GM23248 (cell line): ENCODE measurements at regions not wholly inside any gene's neighbourhood (a gene's known extent, or its start where the extent isn't known, plus 50 kb on each side); places are given as distances from the start of the nearest gene placed in this dataset.

Experiments
- EZH2 ChIP-seq: fragments of 200-600 bp; sonication (generic); IDR thresholded peaks from 2 replicates; pipeline ENCODE4 v1.6.1; 2018; ENCODE audit warnings: antibody characterized with exemption, mild to moderate bottlenecking; ENCODE audit not compliant: insufficient read depth, poor library complexity, severe bottlenecking
- EZH2phosphoT487 ChIP-seq: fragments of 200-600 bp; sonication (generic); IDR thresholded peaks from 2 replicates; pipeline ENCODE4 v1.6.1; 2018; ENCODE audit warnings: antibody characterized with exemption, moderate library complexity, mild to moderate bottlenecking, low read depth; ENCODE audit not compliant: insufficient read depth

DNA sequence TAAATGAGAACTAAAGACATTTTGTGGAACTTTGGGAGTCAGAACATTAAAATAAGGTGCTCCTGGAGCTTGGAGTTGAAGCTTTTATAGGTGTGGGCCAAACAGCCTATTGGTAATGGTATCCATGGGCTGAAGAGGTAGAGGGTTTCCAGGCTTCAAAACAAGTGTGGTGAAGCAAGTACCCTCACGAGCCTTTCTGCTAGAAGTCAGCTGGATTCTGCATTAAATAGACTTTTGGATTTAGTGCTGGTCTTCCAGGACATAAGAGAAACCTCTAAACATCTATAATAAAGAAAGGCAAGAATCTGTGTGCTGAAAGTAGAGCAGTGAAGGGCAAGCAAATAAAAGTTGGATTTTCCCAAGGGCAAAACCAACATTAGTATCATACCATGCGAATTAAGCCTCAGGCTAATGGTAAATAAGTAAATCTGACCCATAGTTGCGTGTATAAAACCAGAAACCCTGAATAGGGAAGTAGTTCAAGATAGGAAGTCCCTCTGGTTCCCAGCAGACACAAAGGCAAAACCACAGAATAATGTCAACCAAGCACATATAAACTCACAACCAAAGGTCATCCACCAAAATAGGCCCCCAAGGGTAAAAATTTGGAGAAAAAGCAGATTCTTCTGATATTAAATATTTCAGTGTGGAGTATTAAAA lies 306.3 kb downstream of the TLE4 start:
- TF ChIP-seq EZH2 (no peak), EZH2phosphoT487 (no peak)
